PC-9 (cell line): ENCODE measurements at regions not wholly inside any gene's neighbourhood (a gene's known extent, or its start where the extent isn't known, plus 50 kb on each side); places are given as distances from the start of the nearest gene placed in this dataset.

Source experiments
- CTCF ChIP-seq: fragments of 200-600 bp; sonication (generic); conservative IDR thresholded peaks from 2 replicates; pipeline ENCODE4 v1.6.1; 2017; ENCODE audit warnings: mixed run types, antibody characterized with exemption, mild to moderate bottlenecking, moderate library complexity
- EZH2 ChIP-seq: fragments of 200-600 bp; sonication (generic); IDR thresholded peaks from 2 replicates; pipeline ENCODE4 v1.8.0; 2017; ENCODE audit warnings: antibody characterized with exemption, low read depth

- TF ChIP-seq CTCF (no peak), EZH2 (no peak)
These were observed 828.3 kb upstream of the PIK3C3 start for GRCh38 chr18:41126541-41127235.
